ENCODE measurements at regions not wholly inside any gene's neighbourhood (a gene's known extent, or its start where the extent isn't known, plus 50 kb on each side); places are given as distances from the start of the nearest gene placed in this dataset.
A peak's percentile ranks its signal among the peaks of the same experiment; 100 is the strongest.

DNA sequence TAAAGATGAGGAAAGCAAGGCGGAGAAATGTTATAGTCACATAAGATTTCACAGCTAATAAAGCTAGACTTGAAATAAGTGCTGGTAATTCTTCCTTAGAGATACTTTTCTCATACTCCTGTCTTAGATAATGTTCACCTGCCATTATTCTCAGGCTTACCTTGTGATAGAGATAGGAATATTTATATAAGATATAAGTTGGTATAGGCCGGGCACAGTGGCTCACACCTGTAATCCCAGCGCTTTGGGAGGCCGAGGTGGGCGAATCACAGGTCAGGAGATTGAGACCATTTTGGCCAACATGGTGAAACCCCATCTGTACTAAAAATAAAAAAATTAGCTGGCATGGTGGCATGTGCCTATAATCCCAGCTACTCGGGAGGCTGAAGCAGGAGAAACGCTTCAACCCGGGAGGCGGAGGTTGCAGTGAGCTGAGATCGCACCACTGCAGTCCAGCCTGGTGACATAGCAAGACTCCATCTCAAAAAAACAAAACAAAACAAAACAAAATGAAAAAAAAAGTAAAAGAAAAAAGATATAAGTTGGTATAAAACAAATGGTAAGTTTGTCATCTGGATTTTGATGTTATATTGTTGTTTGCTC, 1918.4 kb downstream of the MAT2B start:
- no peak overlapping the region for H3K27ac ChIP-seq
- TF ChIP-seq ZFX (IDR thresholded peaks at IDR 0.05; ENCODE audit: borderline replicate concordance), result no peak

GRCh38 chr5:165425594-165425993, 1920.2 kb downstream of the MAT2B start:
- no peak for TF ChIP-seq ZFX (IDR thresholded peaks at IDR 0.05; ENCODE audit: borderline replicate concordance)
- TF ChIP-seq, protein P1, sequence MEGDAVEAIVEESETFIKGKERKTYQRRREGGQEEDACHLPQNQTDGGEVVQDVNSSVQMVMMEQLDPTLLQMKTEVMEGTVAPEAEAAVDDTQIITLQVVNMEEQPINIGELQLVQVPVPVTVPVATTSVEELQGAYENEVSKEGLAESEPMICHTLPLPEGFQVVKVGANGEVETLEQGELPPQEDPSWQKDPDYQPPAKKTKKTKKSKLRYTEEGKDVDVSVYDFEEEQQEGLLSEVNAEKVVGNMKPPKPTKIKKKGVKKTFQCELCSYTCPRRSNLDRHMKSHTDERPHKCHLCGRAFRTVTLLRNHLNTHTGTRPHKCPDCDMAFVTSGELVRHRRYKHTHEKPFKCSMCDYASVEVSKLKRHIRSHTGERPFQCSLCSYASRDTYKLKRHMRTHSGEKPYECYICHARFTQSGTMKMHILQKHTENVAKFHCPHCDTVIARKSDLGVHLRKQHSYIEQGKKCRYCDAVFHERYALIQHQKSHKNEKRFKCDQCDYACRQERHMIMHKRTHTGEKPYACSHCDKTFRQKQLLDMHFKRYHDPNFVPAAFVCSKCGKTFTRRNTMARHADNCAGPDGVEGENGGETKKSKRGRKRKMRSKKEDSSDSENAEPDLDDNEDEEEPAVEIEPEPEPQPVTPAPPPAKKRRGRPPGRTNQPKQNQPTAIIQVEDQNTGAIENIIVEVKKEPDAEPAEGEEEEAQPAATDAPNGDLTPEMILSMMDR (IDR thresholded peaks at IDR 0.05), result no peak
- H3K27ac ChIP-seq, result no peak overlapping the region

DNA sequence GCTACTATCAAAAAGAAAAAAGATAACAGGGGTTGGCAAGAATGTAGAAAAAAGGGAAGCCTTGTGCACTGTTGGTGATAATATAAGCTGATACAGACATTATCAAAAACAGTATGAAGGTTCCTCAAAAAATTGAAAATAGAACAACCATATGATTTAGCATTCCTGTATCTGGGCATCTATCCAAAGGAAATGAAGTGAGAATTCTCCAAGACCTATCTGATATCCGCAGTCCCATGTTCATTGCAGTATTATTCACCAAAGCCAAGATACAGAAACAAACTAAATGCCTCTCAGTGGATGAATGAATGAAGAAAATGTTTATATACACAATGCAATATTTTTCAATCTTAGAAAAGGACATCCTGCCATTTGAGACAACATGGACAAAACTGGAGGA, 1943.3 kb downstream of the MAT2B start:
- TF ChIP-seq ZFX (IDR thresholded peaks at IDR 0.05; ENCODE audit: borderline replicate concordance), result no peak
- TF ChIP-seq, protein P1 (IDR thresholded peaks at IDR 0.05), result no peak
- H3K27ac ChIP-seq, result no peak overlapping the region

DNA sequence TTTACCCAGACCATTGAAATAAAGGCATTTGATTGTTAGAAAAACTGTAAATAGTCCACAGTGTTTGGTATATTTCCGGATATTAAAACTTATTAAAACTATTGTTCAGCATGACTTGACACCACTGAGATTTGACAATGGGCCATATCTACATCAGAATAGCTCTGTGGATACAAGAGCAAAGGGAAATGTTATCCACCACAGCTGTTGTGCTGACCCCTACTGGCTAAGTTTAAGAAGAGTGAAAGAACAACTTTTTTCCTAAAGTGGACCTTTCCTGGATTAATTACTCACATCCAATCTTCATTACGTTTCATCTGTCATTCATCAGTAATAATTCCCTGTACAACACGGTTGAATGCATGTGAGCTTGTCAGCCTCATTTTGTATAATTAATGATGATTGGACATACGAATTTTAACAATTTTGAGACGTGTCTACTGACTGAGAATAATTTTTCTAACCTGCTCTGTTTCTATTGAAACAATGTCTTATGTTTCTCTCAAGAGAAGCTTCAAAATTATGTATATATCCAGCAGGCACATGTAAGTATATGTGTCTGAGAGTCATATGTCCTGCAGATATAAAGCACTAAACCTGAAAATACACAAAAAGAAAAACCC, 1952.6 kb downstream of the MAT2B start:
- H3K27ac ChIP-seq, result no peak overlapping the region
- TF ChIP-seq, protein P1 (IDR thresholded peaks at IDR 0.05), result peak; percentile 85
- no peak for TF ChIP-seq ZFX (IDR thresholded peaks at IDR 0.05; ENCODE audit: borderline replicate concordance)

GRCh38 chr5:165459232-165459631, 1953.8 kb downstream of the MAT2B start:
- H3K27ac ChIP-seq, result no peak overlapping the region
- TF ChIP-seq, protein P1 (IDR thresholded peaks at IDR 0.05), result no peak
- no peak for TF ChIP-seq ZFX (IDR thresholded peaks at IDR 0.05; ENCODE audit: borderline replicate concordance)

DNA sequence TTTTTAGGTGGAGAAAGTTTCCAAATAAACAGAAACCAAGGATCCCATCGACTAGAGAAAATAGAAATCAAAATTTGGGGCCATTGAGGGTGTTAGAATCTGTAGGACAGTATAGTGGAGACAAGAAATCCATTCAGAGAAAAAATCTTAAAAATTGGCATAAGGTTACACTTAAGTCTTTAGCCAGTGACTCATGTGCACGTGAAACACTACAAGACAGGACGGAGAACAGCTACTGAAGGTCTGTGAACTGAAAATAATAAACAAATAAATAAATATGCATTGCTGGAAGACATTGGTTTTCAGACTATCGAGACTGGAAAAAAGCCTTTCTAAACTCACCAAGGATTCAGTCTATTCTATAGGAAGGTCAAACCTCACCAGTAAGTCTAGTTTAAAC, 1955.5 kb downstream of the MAT2B start:
- H3K27ac ChIP-seq, result no peak overlapping the region
- TF ChIP-seq, protein P1 (IDR thresholded peaks at IDR 0.05), result no peak
- TF ChIP-seq ZFX (IDR thresholded peaks at IDR 0.05; ENCODE audit: borderline replicate concordance), result no peak

- TF ChIP-seq ZFX (IDR thresholded peaks at IDR 0.05; ENCODE audit: borderline replicate concordance), result no peak
- TF ChIP-seq, protein P1 (IDR thresholded peaks at IDR 0.05), result no peak
- no peak overlapping the region for H3K27ac ChIP-seq
Observed at GRCh38 chr5:165477546-165477945, 1972.1 kb downstream of the MAT2B start.
